Pancreas (tissue), 10 donors: ENCODE measurements at regions not wholly inside any gene's neighbourhood (a gene's known extent, or its start where the extent isn't known, plus 50 kb on each side); places are given as distances from the start of the nearest gene placed in this dataset.
A peak's percentile ranks its signal among the peaks of the same experiment; 100 is the strongest.

Experiments used
- ATAC-seq, 4 donors: fragments of 200-7000 bp; cut with Tn5 transposase; one replicate each; pipeline versions ENCODE4 v1.8.0 to v1.9.1; 2020; ENCODE audit warnings: mild to moderate bottlenecking in 4 of 4, moderate library complexity in 4 of 4
- DNase-seq, 6 donors: peaks; one replicate each; pipeline ENCODE4 v3.0.0-alpha.2; 2020
- FAIRE-seq: peaks from 2 replicates; lab custom pipeline; 2012; peaks lifted over from hg19 to GRCh38; lab: Jason Lieb, UNC
- H3K27ac ChIP-seq, 4 donors: fragments of 200-600 bp; sonication (generic); 1 replicate in 3 of 4; 2 replicates in 1 of 4; pipeline versions ENCODE4 v1.5.0 to v1.8.0; 2020
- H3K27me3 ChIP-seq, 4 donors: fragments of 200-600 bp; one replicate each; pipeline ENCODE4 v1.8.0; 2021
- H3K36me3 ChIP-seq, 3 donors: fragments of 200-600 bp; sonication (generic) in 1 of 3; one replicate each; pipeline versions ENCODE4 v1.5.0 to v1.8.0; 2020 to 2021
- H3K4me1 ChIP-seq, 3 donors: fragments of 200-600 bp; one replicate each; pipeline ENCODE4 v1.8.0; 2021
- H3K4me3 ChIP-seq, 4 donors: fragments of 200-600 bp; sonication (generic) in 2 of 4; one replicate each; pipeline versions ENCODE4 v1.5.0 to v1.8.0; 2020 to 2021
- H3K9me3 ChIP-seq, 4 donors: fragments of 200-600 bp; one replicate each; pipeline ENCODE4 v1.8.0; 2021
- CTCF ChIP-seq, 4 donors: fragments of 200-600 bp; sonication (generic) in 3 of 4; IDR thresholded peaks; one replicate each; pipeline versions ENCODE4 v1.5.0 to v1.8.0; 2021; ENCODE audit warnings: antibody characterized with exemption in 4 of 4
- WGBS, 2 donors: extraction: QIAGEN DNeasy Blood & Tissue Kit; methylation state at CpG; one replicate each; pipeline ENCODE4 v1.1.7; 2013; 5-methylcytosine and 5-hydroxymethylcytosine counted together
- intact Hi-C, 3 donors: fragments of 100-400 bp; cut with DNase I; formaldehyde crosslinking; loops; one replicate each; pipeline versions ENCODE4 v1.11.1 to v1.14.2; 2022
- donor health status: healthy with polysubstance abuse.
- donor health status: DM: no; HTN: no; CAD: no; lungs with moderate emphysema.
- donor health status: DM: no; HTN: no; CAD: no.
- donor health status: control.
- donor health status: control.
- donor health status: Bipolar disorder and iron deficiency.
- donor health status: DM: yes; HTN: yes; CAD: no.
- donor health status: DM: no; HTN: no; CAD: no.
- donor health status: DM: no; HTN: no; CAD: no.
- donor health status: DM: yes; HTN: yes; CAD: no.

- 70 to 84% methylated on average over 1 of the region's 1 CpG for WGBS, 2 donors
- ATAC-seq (no peak), FAIRE-seq (no peak), DNase-seq (no peak)
- Histone ChIP-seq H3K9me3 (no peaks in the 10 kb centered on the region), H3K36me3 (no peaks in the 10 kb centered on the region), H3K27ac (no peak overlapping the region), H3K4me3 (no peak overlapping the region), H3K27me3 (no peaks in the 10 kb centered on the region), H3K4me1 (peaks cover 0 to 12% (median 8%) of the 10 kb centered on the region in 3 donors)
- TF ChIP-seq CTCF (IDR thresholded peaks at IDR 0.05), result no peak
- intact Hi-C loops, result no loop called here
Measured at GRCh38 chr18:39454866-39455265, 1889.3 kb upstream of the CELF4 start.

- Histone ChIP-seq H3K4me3 (no peak overlapping the region), H3K36me3 (no peaks in the 10 kb centered on the region), H3K9me3 (no peaks in the 10 kb centered on the region), H3K27me3 (no peaks in the 10 kb centered on the region), H3K27ac (peak overlapping the region in 2 of 4 donors; percentile 19 to 24), H3K4me1 (peaks cover 0 to 12% (median 8%) of the 10 kb centered on the region in 3 donors)
- FAIRE-seq (no peak), ATAC-seq (peak; percentile 76 to 96 (median 88)), DNase-seq (peak in 2 of 6 donors; percentile 9 to 13)
- WGBS, 2 donors, result 1 to 2% methylated on average over 2 of the region's 2 CpGs
- no peak for TF ChIP-seq CTCF (IDR thresholded peaks at IDR 0.05)
- intact Hi-C loops, result no loop called here
Measured at GRCh38 chr18:39453882-39454281, 1888.3 kb upstream of the CELF4 start.

GRCh38 chr18:39453356-39453755 lies 1887.8 kb upstream of the CELF4 start:
- ATAC-seq (no peak), FAIRE-seq (no peak), DNase-seq (no peak)
- H3K36me3 ChIP-seq, result no peaks in the 10 kb centered on the region
- intact Hi-C loops, result no loop called here
- H3K27ac ChIP-seq, result peak overlapping the region in 2 of 4 donors; percentile 19 to 24
- H3K4me3 ChIP-seq, result no peak overlapping the region
- no peak for TF ChIP-seq CTCF (IDR thresholded peaks at IDR 0.05)
- no peaks in the 10 kb centered on the region for H3K9me3 ChIP-seq
- peaks cover 0 to 12% (median 8%) of the 10 kb centered on the region in 3 donors for H3K4me1 ChIP-seq
- WGBS, 2 donors, result 88 to 89% methylated on average over 2 of the region's 2 CpGs
- H3K27me3 ChIP-seq, result no peaks in the 10 kb centered on the region

GRCh38 chr18:39450958-39451357 lies 1885.4 kb upstream of the CELF4 start:
- no peak for DNase-seq
- ATAC-seq, result no peak
- no peak for FAIRE-seq
- TF ChIP-seq CTCF (IDR thresholded peaks at IDR 0.05), result no peak
- H3K27me3 ChIP-seq, result no peaks in the 10 kb centered on the region
- no peaks in the 10 kb centered on the region for H3K36me3 ChIP-seq
- no peak overlapping the region for H3K27ac ChIP-seq
- H3K4me3 ChIP-seq, result no peak overlapping the region
- peaks cover 0 to 12% (median 8%) of the 10 kb centered on the region in 3 donors for H3K4me1 ChIP-seq
- H3K9me3 ChIP-seq, result no peaks in the 10 kb centered on the region
- WGBS, 2 donors, result 91 to 95% methylated on average over 6 of the region's 6 CpGs
- intact Hi-C loops, result no loop called here

GRCh38 chr18:39449566-39449965 lies 1884.0 kb upstream of the CELF4 start:
- Histone ChIP-seq H3K4me3 (no peak overlapping the region), H3K9me3 (no peaks in the 10 kb centered on the region), H3K27ac (no peak overlapping the region), H3K27me3 (no peaks in the 10 kb centered on the region), H3K36me3 (no peaks in the 10 kb centered on the region), H3K4me1 (peaks cover 0 to 12% (median 8%) of the 10 kb centered on the region in 3 donors)
- WGBS, 2 donors, result 74 to 80% methylated on average over 3 of the region's 3 CpGs
- FAIRE-seq (no peak), ATAC-seq (no peak), DNase-seq (no peak)
- TF ChIP-seq CTCF (IDR thresholded peaks at IDR 0.05), result no peak
- intact Hi-C loops, result no loop called here
